Suprapubic skin (tissue), 3 donors: ENCODE measurements at regions not wholly inside any gene's neighbourhood (a gene's known extent, or its start where the extent isn't known, plus 50 kb on each side); places are given as distances from the start of the nearest gene placed in this dataset.

Source experiments
- EP300 ChIP-seq: sonication (generic); formaldehyde crosslinking; IDR thresholded peaks from one replicate; pipeline ENCODE4 v1.6.1; 2017; ENCODE audit warnings: antibody characterized with exemption
- POLR2A ChIP-seq, 2 donors: fragments of 450-650 bp; IDR thresholded peaks; one replicate each; pipeline ENCODE4 v1.6.1; 2017; ENCODE audit warnings: antibody characterized with exemption in 2 of 2, mild to moderate bottlenecking in 2 of 2, moderate library complexity in 2 of 2
- TF ChIP-seq, protein P1 (sequence below), 2 donors: fragments of 200-600 bp in 1 of 2; fragments of 450-650 bp in 1 of 2; sonication (generic) in 1 of 2; IDR thresholded peaks; one replicate each; pipeline ENCODE4 v1.5.1; 2016 to 2019; ENCODE audit warnings: antibody characterized with exemption in 2 of 2, mild to moderate bottlenecking in 1 of 2, moderate library complexity in 1 of 2

DNA sequence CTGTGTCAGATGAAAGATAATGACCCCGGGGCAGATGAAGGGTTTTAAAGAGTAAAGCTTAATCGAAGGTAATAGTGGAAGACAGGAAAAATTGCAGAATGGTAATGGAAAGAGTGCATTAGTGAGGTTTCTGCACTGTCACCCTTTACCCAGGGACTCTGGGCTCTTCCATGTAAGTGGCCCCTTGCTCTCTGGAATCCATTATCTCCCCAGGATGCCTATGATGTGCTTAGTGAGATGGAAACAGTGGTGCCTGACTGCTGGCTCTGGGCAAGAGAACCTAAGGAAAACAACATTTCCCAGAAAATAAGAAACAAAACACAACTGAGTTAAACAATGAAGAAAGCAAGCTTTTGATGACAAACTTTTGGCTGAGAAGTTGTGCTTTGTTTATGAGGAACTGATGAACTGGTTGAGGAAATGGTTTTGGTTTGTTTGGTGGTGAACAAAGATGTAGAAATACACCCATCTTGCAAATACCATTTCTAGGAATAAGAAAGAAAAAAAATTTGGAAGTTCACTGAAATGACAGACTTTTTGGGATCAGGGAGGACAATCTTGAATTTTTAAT lies 119.9 kb upstream of the RASGRP1 start:
- TF ChIP-seq POLR2A (IDR thresholded peaks at IDR 0.05), result no peak
- TF ChIP-seq, protein P1, sequence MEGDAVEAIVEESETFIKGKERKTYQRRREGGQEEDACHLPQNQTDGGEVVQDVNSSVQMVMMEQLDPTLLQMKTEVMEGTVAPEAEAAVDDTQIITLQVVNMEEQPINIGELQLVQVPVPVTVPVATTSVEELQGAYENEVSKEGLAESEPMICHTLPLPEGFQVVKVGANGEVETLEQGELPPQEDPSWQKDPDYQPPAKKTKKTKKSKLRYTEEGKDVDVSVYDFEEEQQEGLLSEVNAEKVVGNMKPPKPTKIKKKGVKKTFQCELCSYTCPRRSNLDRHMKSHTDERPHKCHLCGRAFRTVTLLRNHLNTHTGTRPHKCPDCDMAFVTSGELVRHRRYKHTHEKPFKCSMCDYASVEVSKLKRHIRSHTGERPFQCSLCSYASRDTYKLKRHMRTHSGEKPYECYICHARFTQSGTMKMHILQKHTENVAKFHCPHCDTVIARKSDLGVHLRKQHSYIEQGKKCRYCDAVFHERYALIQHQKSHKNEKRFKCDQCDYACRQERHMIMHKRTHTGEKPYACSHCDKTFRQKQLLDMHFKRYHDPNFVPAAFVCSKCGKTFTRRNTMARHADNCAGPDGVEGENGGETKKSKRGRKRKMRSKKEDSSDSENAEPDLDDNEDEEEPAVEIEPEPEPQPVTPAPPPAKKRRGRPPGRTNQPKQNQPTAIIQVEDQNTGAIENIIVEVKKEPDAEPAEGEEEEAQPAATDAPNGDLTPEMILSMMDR (IDR thresholded peaks at IDR 0.05), result no peak
- no peak for TF ChIP-seq EP300
